Thoracic aorta (tissue), 2 donors: ENCODE measurements at regions not wholly inside any gene's neighbourhood (a gene's known extent, or its start where the extent isn't known, plus 50 kb on each side); places are given as distances from the start of the nearest gene placed in this dataset.
"Not testable (repeated sequence)": the region's sequence is repeated elsewhere in the genome, so short reads cannot be mapped to it uniquely, and the experiment has no call there.

Experiments used
- ATAC-seq: fragments of 150-250 bp; one replicate; pipeline ENCODE4 v1.8.0; 2017; ENCODE audit warnings: low read depth; ENCODE audit not compliant: insufficient number of reproducible peaks, low FRiP score
- DNase-seq: peaks from one replicate; pipeline ENCODE4 v3.0.0-alpha.2; 2020; ENCODE audit warnings: low spot score
- H3K27ac ChIP-seq, 2 donors: fragments of 200-600 bp; sonication (generic); 1 replicate in 1 of 2; 2 replicates in 1 of 2; pipeline ENCODE4 v1.5.1; 2016; ENCODE audit warnings: mild to moderate bottlenecking in 2 of 2, moderate library complexity in 2 of 2
- H3K27me3 ChIP-seq: fragments of 200-600 bp; sonication (generic); replicated peaks from 2 replicates; pipeline ENCODE4 v1.6.0; 2016; ENCODE audit warnings: mild to moderate bottlenecking; ENCODE audit not compliant: insufficient read depth
- H3K36me3 ChIP-seq: fragments of 200-600 bp; sonication (generic); one replicate; pipeline ENCODE4 v1.5.1; 2016
- H3K4me1 ChIP-seq, 2 donors: fragments of 200-600 bp; sonication (generic); 1 replicate in 1 of 2; 2 replicates in 1 of 2; pipeline versions ENCODE4 v1.5.1 to v1.6.0; 2016; ENCODE audit warnings: low read depth in 2 of 2, mild to moderate bottlenecking in 1 of 2; ENCODE audit not compliant: control insufficient read depth in 1 of 2
- H3K4me3 ChIP-seq: fragments of 200-600 bp; sonication (generic); 2 replicates; pipeline ENCODE4 v1.5.1; 2016; ENCODE audit warnings: mild to moderate bottlenecking
- H3K9me3 ChIP-seq: fragments of 200-600 bp; sonication (generic); 2 replicates; pipeline ENCODE4 v1.5.1; 2016
- CTCF ChIP-seq: fragments of 200-600 bp; sonication (generic); IDR thresholded peaks from one replicate; pipeline ENCODE4 v1.5.1; 2019; ENCODE audit warnings: antibody characterized with exemption

GRCh38 chr2:211205358-211205757 is 649.0 kb downstream of the CPS1 start:
- Histone ChIP-seq H3K27me3 (no peaks in the 10 kb centered on the region), H3K4me3 (no peak overlapping the region), H3K4me1 (no peaks in the 10 kb centered on the region), H3K36me3 (no peaks in the 10 kb centered on the region), H3K9me3 (no peaks in the 10 kb centered on the region), H3K27ac (no peak overlapping the region)
- DNase-seq = no peak
- ATAC-seq = no peak
- no peak for TF ChIP-seq CTCF

DNA sequence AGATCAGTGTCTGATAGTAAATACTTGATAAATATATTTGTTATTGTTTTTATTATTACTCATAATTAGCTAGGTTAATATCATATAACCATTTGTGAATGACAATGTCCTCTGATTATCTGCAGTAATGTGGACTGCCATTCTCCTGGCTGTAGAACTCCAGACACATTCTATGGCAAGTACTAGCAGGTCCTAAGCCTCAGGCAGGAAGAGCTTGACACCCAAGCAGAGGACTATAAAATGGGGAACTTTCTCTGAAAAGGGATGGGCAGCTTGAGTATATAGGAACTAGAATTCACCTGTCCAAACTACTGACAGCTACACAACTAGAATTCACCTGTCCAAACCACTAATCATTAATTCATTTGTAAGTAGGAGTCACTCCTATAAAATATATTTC is 649.4 kb downstream of the CPS1 start:
- TF ChIP-seq CTCF = no peak
- DNase-seq = no peak
- Histone ChIP-seq H3K36me3 (no peaks in the 10 kb centered on the region), H3K4me3 (no peak overlapping the region), H3K9me3 (no peaks in the 10 kb centered on the region), H3K4me1 (no peaks in the 10 kb centered on the region), H3K27me3 (no peaks in the 10 kb centered on the region), H3K27ac (no peak overlapping the region)
- no peak for ATAC-seq

DNA sequence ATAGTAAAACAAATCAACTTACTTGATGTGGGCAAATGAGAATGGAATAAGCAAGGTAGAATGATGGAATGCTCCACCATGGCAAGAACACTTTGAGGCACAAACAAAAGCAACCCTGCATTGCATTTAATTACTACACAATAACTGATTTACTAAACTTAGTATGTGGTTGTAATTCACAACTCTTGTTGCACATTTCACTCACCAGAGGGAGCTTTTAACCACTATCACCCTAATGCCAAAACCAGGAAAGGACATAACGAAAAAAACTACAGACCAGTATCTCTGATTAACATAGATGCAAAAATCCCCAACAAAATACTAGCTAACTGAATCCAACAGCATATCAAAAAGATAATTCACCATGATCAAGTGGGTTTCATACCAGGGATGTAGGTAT is 659.8 kb downstream of the CPS1 start:
- DNase-seq = no peak
- no peaks in the 10 kb centered on the region for H3K36me3 ChIP-seq
- no peaks in the 10 kb centered on the region for H3K9me3 ChIP-seq

DNA sequence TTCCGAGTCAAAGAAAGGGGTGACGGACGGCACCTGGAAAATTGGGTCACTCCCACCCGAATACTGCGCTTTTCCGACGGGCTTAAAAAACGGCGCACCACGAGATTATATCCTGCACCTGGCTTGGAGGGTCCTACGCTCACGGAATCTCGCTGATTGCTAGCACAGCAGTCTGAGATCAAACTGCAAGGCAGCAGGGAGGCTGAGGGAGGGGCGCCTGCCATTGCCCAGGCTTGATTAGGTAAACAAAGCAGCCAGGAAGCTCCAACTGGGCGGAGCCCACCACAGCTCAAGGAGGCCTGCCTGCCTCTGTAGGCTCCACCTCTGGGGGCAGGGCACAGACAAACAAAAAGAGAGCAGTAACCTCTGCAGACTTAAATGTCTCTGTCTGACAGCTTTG is 663.1 kb downstream of the CPS1 start:
- DNase-seq, H3K4me3 ChIP-seq, H3K4me1 ChIP-seq, H3K27me3 ChIP-seq, ATAC-seq, H3K9me3 ChIP-seq, H3K36me3 ChIP-seq, H3K27ac ChIP-seq: not testable (repeated sequence)

More for the DNA sequence above, 659.8 kb downstream of the CPS1 start:
- ATAC-seq = no peak
- H3K4me3 ChIP-seq = no peak overlapping the region
- no peaks in the 10 kb centered on the region for H3K4me1 ChIP-seq
- no peak for TF ChIP-seq CTCF
- H3K27ac ChIP-seq = no peak overlapping the region
- no peaks in the 10 kb centered on the region for H3K27me3 ChIP-seq

- no peak for TF ChIP-seq CTCF
- H3K4me1 ChIP-seq = no peaks in the 10 kb centered on the region
- no peaks in the 10 kb centered on the region for H3K27me3 ChIP-seq
- H3K9me3 ChIP-seq = no peaks in the 10 kb centered on the region
- no peaks in the 10 kb centered on the region for H3K36me3 ChIP-seq
- DNase-seq = no peak
- H3K4me3 ChIP-seq = no peak overlapping the region
- no peak overlapping the region for H3K27ac ChIP-seq
- ATAC-seq = no peak
Observed at GRCh38 chr2:211225784-211226183, 669.4 kb downstream of the CPS1 start.

GRCh38 chr2:211228559-211228958 is 672.2 kb downstream of the CPS1 start:
- no peak for TF ChIP-seq CTCF
- H3K4me3 ChIP-seq = no peak overlapping the region
- no peaks in the 10 kb centered on the region for H3K27me3 ChIP-seq
- H3K9me3 ChIP-seq = no peaks in the 10 kb centered on the region
- DNase-seq = no peak
- ATAC-seq = no peak
- no peaks in the 10 kb centered on the region for H3K36me3 ChIP-seq
- no peaks in the 10 kb centered on the region for H3K4me1 ChIP-seq
- H3K27ac ChIP-seq = no peak overlapping the region
